GM13976 (cell line): ENCODE measurements at regions not wholly inside any gene's neighbourhood (a gene's known extent, or its start where the extent isn't known, plus 50 kb on each side); places are given as distances from the start of the nearest gene placed in this dataset.

ENCODE experiments used
- DNase-seq: peaks from one replicate; pipeline ENCODE4 v3.0.0; 2012; ENCODE audit warnings: low spot score
- in situ Hi-C: fragments of 300-500 bp; cut with MboI; formaldehyde crosslinking; loops from one replicate; pipeline ENCODE4 v1.12.0; 2022; ENCODE audit warnings: low sequenced_read_pairs, mixed read lengths, inconsistent platforms; ENCODE audit not compliant: unreplicated experiment
- TF ChIP-seq, protein P1 (sequence below): IDR thresholded peaks from 2 replicates; pipeline ENCODE4 v1.5.1; 2012; ENCODE audit warnings: borderline replicate concordance, mild to moderate bottlenecking; ENCODE audit not compliant: insufficient read depth; ENCODE audit errors: extremely low read depth, missing control alignments, control extremely low read depth

DNA sequence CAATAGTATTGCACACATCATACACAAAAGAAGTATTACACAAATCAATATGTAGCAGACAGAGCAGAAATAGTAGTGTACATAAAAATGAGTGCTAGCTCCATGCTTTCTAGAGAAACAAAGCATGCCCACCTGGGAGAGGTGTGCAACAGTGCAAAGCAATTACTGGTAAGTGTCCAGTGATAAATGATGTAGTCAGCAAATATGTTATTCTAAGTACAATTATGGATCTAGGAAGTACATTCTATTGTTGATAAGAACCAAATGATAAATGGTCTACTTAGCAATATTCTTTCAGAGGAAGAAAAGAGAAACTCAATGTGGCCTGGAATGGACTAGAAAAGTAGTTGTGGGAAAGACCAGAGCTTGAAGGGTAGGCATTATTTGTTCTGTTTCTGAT lies 188.6 kb downstream of the HINT1 start:
- TF ChIP-seq, protein P1, sequence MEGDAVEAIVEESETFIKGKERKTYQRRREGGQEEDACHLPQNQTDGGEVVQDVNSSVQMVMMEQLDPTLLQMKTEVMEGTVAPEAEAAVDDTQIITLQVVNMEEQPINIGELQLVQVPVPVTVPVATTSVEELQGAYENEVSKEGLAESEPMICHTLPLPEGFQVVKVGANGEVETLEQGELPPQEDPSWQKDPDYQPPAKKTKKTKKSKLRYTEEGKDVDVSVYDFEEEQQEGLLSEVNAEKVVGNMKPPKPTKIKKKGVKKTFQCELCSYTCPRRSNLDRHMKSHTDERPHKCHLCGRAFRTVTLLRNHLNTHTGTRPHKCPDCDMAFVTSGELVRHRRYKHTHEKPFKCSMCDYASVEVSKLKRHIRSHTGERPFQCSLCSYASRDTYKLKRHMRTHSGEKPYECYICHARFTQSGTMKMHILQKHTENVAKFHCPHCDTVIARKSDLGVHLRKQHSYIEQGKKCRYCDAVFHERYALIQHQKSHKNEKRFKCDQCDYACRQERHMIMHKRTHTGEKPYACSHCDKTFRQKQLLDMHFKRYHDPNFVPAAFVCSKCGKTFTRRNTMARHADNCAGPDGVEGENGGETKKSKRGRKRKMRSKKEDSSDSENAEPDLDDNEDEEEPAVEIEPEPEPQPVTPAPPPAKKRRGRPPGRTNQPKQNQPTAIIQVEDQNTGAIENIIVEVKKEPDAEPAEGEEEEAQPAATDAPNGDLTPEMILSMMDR: no peak
- in situ Hi-C loops: no loop called here
- DNase-seq: no peak

DNA sequence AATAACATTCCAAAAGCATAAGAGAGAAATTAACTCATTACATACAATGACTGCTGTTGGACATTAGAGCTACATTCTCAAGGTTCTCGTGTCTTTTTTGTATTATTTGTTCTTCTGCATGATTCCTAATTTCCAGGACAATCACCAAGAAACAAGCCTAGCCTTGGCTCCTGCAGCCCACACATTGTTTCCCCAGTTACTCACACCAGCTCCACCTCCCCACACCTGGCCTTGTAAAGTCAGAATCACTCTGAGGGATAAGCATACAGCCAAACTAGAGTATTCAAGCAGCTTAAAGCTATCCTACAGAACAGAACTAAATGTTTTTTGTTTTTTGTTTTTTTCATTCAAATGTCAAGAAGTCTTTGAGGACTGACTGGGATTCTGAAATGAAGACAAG lies 189.2 kb downstream of the HINT1 start:
- no peak for DNase-seq
- TF ChIP-seq, protein P1: no peak
- in situ Hi-C loops: no loop called here

DNA sequence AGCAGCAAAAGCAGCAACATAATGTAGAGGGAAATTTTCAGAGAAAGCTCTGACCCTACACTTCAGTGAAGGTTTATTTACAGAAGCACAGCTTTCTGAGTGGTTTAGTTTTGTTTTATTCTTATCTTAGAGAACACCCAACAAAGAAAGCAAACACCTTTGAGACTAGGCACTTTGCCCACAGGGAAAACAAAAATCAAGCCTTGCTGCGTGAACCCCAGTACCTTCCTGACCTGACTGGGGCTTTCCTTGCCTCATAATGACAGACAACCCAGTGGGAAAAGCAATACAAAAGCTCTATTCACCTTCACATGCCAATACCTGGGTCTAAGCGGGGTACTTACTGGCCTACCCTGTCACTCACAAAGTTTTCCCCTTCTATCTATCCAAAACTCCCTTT lies 189.8 kb downstream of the HINT1 start:
- no peak for DNase-seq
- in situ Hi-C loops: no loop called here

DNA sequence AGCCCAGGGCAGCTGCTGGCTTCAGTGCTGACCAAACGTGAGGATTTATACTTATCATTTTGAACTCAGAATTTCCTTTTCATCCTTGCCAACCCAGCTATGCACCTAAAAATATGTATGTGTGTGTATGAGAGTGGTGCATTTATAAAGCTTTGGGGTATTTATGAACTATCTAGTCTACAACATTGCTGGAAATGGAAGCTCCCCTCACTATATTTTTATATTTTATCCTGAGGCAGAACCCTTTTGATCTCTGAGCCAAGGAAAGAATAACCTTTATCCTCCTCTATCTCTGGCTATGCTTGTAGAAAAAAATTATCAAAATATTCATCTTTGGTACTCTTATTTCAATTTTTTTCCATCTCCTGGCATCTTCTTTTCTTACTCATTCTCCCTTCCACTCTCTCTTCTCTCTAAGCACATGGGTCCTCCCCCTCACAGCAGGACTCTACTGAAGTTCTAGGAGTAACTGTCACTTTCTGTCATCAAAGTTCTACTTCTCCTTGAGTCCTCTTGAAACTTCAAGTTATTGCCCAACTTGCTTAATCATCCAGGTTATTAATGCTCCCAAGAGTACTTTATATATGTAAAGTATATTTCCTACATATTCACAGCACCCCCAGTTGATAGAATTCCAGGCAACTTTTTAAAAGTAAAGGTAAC lies 190.9 kb downstream of the HINT1 start:
- no peak for DNase-seq
- in situ Hi-C loops: no loop called here
- TF ChIP-seq, protein P1: no peak

More for the DNA sequence above, 189.8 kb downstream of the HINT1 start:
- TF ChIP-seq, protein P1: no peak

DNA sequence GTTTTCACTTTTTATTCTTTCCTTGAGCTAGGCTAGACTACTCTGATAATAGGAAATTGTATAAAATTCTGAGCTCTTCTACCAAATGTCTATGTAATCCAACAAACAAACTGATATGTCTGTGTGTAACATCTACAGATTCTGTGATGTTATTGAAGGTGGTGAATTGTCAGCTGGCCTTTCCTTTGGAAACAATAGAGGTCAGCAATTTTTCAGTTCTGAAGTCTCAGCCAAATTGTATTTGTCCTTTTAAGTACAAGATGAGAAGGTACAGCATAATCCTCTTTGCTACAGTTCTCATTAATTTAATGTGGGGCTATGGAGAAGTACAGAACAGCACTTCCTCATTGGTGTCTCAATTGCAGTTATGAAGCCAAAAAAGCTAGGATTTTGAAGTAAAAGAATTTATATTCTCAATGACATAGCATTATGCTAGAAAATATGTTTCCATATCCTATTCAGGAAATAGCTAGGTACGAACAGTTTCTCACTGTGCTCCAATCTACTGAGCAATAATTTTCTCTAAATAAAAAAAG lies 198.0 kb downstream of the HINT1 start:
- no peak for DNase-seq
- in situ Hi-C loops: no loop called here

DNA sequence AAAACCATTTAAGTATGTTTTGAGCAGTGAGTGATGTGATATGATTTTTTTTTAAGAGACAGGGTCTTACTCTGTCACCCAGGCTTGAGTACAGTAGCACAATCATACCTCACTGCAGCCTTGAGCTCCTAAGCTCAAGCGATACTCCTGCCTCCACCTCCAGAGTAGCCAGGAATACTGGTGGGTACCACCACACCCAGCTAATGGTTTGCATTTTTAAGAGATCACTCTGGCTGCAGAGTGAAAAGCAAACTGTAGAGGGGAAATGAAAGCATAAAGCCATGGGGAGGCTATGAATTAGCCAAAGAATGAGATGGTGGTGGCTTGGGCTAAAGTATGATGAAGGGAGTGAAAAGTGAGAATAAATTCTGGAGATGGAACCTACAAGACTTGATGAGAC lies 199.1 kb downstream of the HINT1 start:
- no peak for DNase-seq
- in situ Hi-C loops: no loop called here
- TF ChIP-seq, protein P1: no peak

More for the DNA sequence above, 198.0 kb downstream of the HINT1 start:
- TF ChIP-seq, protein P1: no peak
